ENCODE measurements at regions not wholly inside any gene's neighbourhood (a gene's known extent, or its start where the extent isn't known, plus 50 kb on each side); places are given as distances from the start of the nearest gene placed in this dataset.
"Not testable (repeated sequence)": the region's sequence is repeated elsewhere in the genome, so short reads cannot be mapped to it uniquely, and the experiment has no call there.

DNA sequence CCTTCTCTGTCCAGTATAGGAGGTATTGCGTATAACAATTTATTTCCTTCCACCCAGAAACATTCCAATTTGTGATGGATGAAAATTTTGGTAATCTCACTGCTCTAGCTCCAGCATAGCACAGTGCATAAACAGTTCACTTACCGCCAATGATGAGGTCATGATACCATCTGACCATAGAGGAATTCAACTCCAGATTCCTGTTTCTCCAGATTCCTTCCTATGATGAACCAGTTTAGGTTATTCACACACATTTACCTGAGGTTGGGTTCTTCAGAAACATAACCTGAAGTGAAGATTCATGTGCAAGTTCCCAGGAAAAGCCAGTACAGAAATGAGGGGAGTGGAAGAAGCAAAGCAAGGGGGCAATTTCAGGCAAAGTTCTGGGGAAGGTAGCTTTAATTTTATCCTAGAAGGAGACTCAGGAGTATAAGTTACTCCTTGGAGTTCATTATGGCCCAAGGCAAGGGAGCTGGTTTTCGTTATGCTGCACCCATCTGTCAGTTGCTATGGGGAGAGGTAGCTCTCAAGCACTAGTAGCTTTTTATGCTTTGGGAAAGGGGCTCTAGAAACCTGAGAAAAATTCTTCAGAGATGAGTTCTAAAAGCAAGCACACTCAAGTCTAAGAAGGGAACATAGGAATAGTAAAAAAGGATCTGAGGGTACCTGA lies 121.6 kb downstream of the CASP12 start:
- no peak for DNase-seq (ENCODE audit: low spot score)

DNA sequence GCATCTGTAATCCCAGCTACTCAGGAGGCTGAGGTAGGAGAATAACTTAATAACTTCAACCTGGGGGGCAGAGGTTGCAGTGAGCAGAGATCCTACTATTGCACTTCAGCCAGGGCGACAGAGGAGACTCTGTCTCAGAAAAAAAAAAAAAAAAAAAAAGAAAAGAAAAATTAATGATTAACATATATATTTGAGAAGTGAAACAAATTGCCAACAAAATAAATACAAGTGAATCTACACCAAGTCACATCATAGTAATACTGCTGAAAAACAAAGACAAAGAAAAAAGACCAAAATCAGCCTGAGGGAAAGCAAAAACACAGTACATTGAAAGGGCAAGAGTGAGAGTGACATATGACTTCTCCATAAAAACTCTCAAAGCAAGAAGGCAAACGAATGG lies 123.7 kb downstream of the CASP12 start:
- no peak for DNase-seq (ENCODE audit: low spot score)

DNA sequence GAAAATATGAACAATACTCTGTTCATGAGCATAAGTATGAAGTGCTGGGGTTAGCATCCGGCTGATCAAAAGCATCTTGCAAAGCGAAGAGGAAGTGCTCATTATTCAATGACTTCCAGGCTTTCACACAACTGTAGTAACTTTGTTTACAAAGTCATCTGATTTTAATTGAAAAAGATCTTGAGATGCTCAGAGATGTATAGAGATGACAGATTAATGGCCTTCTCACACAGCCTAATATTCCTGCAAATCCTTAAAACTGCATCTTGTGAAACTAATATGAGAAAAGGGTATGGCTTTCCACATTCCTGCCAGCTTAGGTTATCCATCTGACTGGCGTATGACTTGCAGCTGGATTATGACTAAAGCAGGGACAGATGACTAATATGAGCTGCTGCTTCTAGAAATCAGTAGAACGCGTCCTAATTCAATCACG lies 125.4 kb downstream of the CASP12 start:
- DNase-seq (ENCODE audit: low spot score) = no peak

DNA sequence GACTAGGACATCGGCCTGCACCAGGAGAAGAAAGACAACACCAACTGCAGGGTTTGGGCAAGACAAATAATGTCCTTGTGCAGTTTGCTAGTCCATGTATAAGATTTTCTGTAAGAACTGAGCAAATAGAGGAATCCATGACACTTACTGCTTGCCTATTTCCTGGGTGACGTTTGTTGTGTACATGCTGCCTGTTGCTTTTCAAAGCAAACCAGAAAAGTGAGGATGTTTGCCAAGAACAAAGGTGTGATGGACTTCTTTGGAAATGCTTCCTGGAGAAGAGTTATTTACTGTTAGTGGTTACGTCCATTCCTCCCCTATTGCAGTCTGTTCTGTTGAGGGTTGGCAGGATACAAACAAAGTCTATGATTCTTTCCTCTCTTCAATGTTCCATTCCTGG lies 126.5 kb downstream of the CASP12 start:
- no peak for DNase-seq (ENCODE audit: low spot score)

DNA sequence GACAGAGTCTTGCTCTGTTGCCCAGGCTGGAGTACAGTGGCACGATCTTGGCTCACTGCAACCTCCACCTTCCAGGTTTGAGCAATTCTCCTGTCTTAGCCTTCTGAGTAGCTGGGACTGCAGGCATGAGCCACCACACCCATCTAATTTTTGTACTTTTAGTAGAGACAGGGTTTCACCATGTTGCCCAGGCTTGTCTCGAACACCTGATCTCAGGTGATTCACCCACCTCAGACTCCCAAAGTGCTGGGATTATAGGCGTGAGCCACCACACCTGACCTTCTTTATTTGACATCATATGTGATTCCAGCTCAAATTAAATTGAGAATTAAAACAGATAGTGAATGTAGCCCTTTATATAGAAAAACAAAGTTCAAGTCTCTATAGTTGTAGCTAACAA lies 127.2 kb downstream of the CASP12 start:
- DNase-seq (ENCODE audit: low spot score) = not testable (repeated sequence)

DNA sequence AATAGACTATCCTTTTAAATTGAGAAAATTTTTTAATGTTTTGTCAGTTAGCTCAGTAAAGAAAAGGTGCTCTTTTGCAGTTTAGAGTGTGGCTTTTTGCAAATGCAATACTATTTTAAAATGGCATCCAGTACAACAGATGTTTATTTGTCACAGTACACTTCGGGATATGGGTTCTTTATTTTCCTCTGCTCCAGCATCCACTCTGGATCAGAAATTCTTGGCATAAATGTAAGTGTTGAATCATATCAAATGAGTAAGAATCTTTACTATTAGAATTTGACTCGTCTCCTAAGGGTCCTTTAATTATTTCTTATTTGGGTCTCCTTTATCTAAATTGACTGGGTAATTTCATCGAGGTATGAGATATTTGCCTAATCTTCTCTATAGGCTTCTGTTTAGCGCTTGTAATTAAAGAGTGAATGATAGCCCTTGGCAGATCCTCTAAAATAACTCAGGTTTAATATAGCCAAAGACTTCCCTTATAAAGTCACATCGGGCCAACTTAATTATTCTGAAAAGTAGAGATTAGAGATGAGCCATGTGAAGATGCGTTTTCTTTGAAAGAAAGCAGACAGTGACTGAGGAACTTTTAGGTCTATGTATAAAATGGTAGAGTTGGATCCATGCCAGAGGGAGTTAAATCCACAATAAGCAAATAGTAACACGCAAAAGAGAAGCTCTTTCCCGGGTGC lies 132.7 kb downstream of the CASP12 start:
- DNase-seq (ENCODE audit: low spot score) = no peak

DNA sequence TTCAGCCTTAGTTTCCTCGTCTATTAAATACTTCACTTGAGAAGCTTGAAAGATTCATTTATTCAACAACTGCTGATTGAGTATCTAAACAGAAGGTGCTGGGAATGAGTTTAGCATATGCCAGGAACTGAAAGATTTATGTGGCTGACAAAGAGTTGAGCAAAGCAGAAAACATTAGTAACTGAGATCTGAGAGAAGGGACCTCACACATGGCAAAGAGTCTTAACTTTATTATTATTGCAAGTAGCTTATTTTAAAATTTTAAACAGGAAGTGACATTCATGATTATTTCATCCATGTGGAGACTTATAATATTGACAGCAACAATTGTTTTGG lies 133.6 kb downstream of the CASP12 start:
- no peak for DNase-seq (ENCODE audit: low spot score)

DNA sequence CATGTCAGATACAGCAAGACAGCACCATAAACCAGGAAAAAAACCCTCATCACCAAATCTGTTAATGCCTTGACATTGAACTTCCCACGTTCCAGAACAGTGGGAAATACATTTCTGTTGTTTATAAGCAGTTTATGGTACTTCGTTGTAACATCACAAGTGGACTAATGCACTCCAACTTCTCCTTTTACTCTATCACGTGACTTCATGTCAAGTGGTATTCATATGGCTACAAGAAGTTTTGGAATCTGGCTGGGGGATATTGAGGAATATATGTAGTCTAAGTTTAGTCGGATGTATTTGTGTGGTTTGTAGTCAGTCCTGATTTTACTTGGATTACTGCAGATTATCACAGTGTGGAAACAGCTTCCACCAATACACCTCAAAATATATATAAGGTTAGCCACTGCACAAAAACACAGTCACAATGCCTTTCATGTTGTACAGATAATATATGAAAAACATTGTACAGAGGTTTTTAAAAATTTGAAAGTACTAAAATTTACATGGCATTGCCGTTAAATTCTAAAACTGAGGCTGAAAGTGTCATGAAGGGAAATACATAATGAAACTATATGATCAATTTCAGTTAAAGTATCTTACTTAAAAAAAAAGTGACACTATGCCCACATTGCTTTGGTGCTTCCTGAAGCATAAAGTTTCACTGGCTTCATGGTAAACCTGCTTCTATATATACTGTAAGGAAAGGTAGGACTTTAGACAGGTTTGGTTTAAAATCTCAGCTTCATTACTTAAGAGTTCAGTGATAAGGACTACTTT lies 134.1 kb downstream of the CASP12 start:
- no peak for DNase-seq (ENCODE audit: low spot score)

DNA sequence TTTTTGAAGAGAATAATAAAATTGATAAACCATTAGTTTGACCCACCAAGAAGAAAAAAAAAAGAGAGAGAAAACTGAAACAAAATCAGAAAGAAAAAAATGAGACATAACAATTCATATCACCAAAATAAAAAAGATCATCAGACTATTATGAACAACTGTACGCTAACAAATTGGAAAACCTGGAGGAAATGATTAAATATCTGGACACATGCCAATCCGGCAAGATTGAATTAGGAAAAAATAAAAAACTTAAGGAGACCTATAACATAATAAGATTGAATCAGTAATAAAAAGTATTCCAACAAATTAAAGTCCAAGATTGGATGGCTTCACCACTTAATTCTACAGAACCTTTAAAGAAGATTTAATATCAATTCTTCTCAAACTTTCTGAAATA lies 136.7 kb downstream of the CASP12 start:
- no peak for DNase-seq (ENCODE audit: low spot score)

DNA sequence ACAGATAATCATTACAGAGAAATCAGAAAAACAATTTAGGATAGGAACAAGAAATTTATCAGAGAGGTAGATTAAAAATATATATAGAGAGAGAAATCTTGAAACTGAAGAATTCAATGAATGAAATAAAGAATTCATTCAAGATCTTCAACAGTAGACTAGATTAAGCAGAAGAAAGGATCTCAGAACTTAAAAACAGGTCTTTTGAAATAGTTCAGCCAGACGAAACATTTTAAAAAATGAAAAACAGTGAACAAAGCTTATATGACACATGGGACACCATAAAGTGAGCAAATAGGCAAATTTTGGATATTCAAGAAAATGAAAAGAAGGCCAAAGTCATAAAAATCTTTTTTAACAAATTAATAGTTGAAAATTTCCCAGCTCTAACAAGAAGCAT lies 138.8 kb downstream of the CASP12 start:
- no peak for DNase-seq (ENCODE audit: low spot score)

DNA sequence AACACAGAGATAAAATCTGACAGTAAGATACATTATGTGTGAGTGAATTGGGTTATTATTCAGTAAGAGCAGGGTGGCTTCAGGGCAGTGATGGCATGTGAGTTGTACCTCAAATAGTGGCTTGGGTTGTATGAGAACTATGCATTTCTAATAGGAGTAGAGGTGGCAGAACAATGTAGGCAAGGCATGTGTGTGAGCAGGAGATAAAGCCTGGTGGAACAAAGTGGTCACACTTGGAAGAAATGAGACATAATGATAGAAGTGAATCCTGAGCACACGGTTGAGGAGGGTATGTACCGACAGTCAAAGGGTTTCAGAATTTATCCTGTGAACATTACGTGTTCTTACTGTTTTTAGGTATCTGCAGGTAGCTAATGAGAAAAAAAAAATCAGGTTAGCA lies 159.3 kb downstream of the CASP12 start:
- no peak for DNase-seq (ENCODE audit: low spot score)

DNA sequence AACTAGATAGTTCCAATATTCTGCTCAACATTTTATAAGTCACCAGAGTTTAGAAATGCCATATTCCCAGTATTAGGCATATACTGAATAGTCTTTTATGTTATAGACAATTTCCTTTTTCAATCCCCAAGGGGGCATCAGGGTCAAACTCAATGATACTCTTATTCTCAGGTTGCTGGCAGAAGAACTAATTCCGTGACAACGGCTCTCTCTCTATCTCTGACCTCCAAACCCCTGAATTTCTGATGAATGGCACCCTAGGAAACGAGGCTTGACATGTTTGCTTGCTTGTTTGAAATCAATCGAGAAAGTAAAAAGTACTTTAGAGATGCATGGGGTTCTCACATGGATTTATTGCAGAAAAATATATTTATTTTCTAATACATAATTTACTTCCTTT lies 160.1 kb downstream of the CASP12 start:
- no peak for DNase-seq (ENCODE audit: low spot score)

DNA sequence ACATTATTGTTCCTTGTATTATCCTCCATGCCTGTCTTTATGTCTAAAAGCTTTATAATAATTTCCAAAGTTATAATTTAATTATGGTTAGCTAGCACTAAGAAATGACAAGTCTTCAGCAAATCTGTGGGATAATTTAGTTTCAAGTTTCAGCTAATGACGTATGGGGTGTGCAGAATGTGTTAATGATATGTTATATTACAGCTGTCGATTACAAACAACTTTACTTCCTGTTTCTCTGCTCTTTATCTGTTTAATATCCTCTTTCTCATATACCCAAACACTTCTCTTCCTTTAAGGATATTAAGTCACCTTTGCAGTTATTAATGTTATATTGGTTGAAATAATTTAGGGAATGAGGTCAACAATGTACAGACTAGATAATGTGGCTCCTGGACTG lies 161.8 kb downstream of the CASP12 start:
- no peak for DNase-seq (ENCODE audit: low spot score)

DNA sequence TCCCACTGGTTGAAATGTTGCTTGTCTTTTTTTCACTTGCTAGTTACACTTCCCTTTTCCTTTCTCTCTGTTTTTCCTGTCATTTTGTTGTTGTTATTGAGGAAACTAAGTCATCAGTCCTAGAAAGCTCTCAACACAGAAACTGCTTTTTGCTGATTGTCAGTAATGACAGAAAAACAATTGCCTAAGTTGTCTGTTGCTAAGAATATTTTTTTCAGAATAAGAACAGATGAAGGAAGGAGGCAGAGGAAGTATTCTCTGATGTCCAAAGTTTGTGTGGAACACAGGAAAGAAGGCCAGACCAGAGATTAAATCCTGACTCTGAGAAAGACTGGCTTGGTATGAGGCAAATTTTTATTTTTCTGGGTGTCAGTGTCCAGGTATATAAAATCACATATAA lies 163.3 kb downstream of the CASP12 start:
- DNase-seq (ENCODE audit: low spot score) = no peak

DNA sequence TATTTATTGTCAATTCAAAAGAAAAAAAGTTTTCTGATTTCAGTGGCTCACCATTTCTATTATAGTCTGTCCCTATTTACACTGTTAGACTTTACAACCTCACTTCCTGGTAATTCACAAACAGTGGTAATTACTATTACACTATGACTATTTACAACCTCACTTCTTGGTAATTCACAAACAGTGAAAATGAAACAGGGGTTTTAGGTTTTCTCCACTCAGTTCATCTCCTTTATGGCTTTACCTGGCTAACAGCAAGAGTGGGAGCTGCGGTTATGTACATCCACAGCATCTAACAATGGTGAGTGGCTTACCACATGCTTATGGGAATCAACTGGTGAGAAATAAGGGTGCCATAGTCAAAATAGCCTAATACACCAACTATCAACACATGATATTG lies 166.4 kb downstream of the CASP12 start:
- DNase-seq (ENCODE audit: low spot score) = no peak

DNA sequence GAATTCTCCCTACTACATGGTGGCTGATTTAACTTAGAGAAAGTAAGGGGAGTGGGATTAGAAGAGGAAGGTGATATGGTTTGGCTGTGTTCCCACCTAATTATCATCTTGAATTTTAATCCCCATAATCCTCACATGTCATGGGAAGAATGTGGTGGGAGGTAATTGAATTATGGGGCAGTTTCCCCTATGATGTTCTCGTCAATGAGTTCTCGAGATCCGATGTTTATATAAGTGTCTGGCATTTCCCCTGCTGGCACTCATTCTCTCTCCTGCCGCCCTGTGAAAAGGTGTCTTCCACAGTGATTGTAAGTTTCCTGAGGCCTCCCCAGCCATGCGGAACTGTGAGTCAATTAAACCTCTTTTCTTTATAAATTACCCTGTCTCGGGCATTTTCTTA lies 169.3 kb downstream of the CASP12 start:
- no peak for DNase-seq (ENCODE audit: low spot score)

DNA sequence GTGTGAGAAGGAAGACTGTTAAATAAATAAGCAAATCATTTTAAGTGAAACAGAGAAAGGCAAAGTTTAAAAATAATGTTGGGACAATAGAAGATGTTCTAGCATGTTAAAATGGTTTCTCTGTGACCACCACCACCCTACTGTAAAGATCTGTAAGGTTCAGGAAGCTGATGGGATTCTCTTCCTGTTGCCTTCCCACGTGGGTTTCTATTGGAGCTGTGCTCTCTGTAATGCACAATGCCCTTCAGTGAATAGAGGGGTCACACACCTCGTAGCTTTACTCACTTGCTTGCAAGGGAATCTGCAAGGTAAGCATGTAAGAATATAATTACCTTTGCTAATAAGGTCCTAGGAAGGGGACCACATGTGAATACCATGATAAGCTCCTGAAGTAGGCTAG lies 170.5 kb downstream of the CASP12 start:
- DNase-seq (ENCODE audit: low spot score) = no peak

DNA sequence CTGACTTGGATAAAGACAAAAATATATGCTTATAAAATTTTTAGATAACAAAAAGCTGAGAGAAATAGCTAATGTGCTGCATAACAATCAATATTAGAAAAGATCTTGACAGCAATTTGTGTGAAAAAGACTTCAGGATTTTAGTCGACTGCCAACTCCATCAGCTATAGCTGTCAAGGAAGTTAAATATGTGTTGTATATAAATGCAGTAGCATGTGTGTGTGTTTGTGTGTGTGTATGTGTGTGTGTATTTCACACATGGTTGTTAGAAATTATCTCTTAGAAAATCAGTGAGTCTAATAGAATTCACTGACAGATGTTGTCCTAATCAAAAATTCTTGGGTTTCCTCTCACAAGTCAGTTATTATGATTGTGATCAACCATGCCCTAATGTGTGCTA lies 171.2 kb downstream of the CASP12 start:
- DNase-seq (ENCODE audit: low spot score) = no peak

DNA sequence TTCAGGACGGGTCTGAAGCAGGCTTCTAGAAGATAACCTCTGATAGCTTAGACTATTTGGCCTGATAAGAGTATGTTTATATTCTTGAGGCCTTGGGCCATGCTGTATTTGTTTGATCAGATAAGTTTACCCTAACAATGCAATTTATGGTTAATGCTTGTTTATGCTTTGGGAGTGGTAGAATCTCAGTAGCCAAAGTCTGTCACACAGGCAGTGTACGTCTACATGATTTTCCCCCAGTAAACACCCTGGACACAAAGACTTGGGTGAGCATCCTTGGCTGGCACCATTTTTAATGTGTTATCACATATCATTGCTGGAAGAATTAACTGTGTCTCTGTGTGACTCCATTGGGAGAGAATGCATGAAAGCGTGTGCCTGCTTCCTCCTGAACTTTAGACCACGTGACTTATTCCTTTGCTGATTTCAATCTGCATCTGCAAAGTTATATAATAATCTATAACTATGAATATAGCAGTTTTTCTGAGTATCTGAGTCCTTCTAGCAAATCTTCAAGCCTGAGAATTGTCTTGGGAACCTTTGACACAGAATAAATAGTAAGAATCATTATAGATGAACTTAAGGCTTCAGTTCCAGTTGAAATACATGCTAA lies 172.4 kb downstream of the CASP12 start:
- no peak for DNase-seq (ENCODE audit: low spot score)

DNA sequence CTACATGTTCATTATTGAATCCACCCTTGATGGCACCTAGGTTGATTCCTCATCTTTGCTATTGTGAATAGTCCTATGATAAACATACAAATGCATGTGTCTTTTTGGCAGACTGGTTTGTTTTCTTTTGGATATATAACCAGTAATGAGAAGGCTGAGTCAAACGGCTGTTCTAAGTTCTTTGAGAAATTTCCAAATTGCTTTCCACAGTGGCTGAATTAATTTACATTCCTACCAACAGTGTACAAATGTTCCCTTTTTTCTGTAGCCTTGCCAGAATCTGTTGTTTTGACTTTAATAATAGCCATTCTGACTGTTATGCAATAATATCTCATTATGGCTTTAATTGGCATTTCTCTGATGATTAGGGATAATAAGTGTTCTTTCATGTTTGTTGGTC lies 184.9 kb downstream of the CASP12 start:
- no peak for DNase-seq (ENCODE audit: low spot score)

DNA sequence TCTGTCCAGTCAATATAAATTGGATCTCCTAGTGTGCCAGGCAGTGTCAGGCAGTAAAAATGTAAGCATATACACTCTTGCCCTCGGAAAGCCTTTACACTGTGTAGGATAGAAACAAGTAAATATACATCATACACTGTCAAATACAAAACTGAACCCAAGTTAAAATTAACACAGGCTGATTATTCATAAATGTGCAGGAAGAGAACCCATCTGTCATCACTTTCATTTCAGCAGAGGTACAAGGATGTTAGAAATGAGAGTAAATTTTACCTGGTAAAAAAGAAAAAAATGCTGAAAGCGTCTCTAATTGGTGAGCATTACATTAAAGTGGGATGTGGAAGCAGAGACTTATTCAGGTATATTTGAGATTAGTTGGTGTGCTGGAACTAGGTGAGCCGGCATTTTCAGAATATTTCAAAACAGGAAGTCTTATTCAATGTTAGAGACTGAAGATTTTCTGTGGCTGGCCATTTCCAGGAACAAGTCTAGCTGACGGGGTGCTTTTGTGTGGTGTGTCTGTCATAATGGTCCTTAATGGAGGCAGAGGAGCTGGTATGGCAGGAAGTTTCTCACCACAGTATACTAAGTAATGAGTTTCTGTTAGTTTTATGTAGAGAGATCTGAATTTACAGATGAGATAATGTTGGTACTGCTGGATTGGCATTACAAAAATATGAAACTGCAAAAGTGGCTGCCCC lies 192.6 kb downstream of the CASP12 start:
- DNase-seq (ENCODE audit: low spot score) = peak; percentile 18

DNA sequence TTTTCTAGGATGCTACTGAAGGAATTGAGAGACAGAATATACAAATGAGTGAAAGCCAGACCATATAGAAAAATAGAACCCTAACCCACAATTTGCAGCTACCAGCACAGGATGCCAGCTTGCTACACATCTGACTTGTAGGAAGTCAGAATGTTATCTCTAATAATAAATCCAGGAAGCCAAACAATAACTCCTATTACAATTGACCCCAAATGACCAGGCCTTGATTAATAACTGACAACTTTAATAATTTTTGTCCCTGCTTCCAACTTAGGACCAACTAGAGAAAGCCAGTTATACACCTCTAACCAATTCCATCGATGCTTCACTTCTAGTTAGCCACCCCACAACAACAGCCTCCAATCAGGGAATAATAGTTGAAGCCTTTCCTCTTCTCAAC lies 193.4 kb downstream of the CASP12 start:
- DNase-seq (ENCODE audit: low spot score) = no peak

Measured in globus pallidus (tissue), 1 donor.